ENCODE measurements at regions not wholly inside any gene's neighbourhood (a gene's known extent, or its start where the extent isn't known, plus 50 kb on each side); places are given as distances from the start of the nearest gene placed in this dataset.

GRCh38 chr11:19353287-19353850, 112.6 kb upstream of the E2F8 start:
- no peak for TF ChIP-seq JUND (IDR thresholded peaks at IDR 0.05; ENCODE audit: low read depth)
- in situ Hi-C loops (cut with HindIII; ENCODE audit: low pct_unique_long_range_greater_than_20kb, low sequenced_read_pairs) = no loop called here
- DNase-seq (ENCODE audit: low read depth in 1 of 2, low spot score in 1 of 2) = no peak

GRCh38 chr11:19352771-19353160, 112.0 kb upstream of the E2F8 start:
- DNase-seq (ENCODE audit: low read depth in 1 of 2, low spot score in 1 of 2) = no peak

GRCh38 chr11:19352072-19352770, 111.5 kb upstream of the E2F8 start:
- DNase-seq (ENCODE audit: low read depth in 1 of 2, low spot score in 1 of 2) = no peak
- in situ Hi-C loops (cut with HindIII; ENCODE audit: low pct_unique_long_range_greater_than_20kb, low sequenced_read_pairs) = no loop called here
- TF ChIP-seq JUND (IDR thresholded peaks at IDR 0.05; ENCODE audit: low read depth) = no peak

More at GRCh38 chr11:19352771-19353160, 112.0 kb upstream of the E2F8 start:
- in situ Hi-C loops (cut with HindIII; ENCODE audit: low pct_unique_long_range_greater_than_20kb, low sequenced_read_pairs) = no loop called here
- TF ChIP-seq JUND (IDR thresholded peaks at IDR 0.05; ENCODE audit: low read depth) = no peak

- in situ Hi-C loops (cut with HindIII; ENCODE audit: low pct_unique_long_range_greater_than_20kb, low sequenced_read_pairs) = no loop called here
- no peak for TF ChIP-seq JUND (IDR thresholded peaks at IDR 0.05; ENCODE audit: low read depth)
- no peak for DNase-seq (ENCODE audit: low read depth in 1 of 2, low spot score in 1 of 2)
Observed at GRCh38 chr11:19351426-19351825, 110.7 kb upstream of the E2F8 start.

GRCh38 chr11:19350160-19350559, 109.4 kb upstream of the E2F8 start:
- no peak for TF ChIP-seq JUND (IDR thresholded peaks at IDR 0.05; ENCODE audit: low read depth)
- DNase-seq (ENCODE audit: low read depth in 1 of 2, low spot score in 1 of 2) = no peak
- in situ Hi-C loops (cut with HindIII; ENCODE audit: low pct_unique_long_range_greater_than_20kb, low sequenced_read_pairs) = no loop called here

GRCh38 chr11:19349340-19350025, 108.7 kb upstream of the E2F8 start:
- DNase-seq (ENCODE audit: low read depth in 1 of 2, low spot score in 1 of 2) = no peak
- in situ Hi-C loops (cut with HindIII; ENCODE audit: low pct_unique_long_range_greater_than_20kb, low sequenced_read_pairs) = no loop called here
- no peak for TF ChIP-seq JUND (IDR thresholded peaks at IDR 0.05; ENCODE audit: low read depth)

- DNase-seq (ENCODE audit: low read depth in 1 of 2, low spot score in 1 of 2) = no peak
- no peak for TF ChIP-seq JUND (IDR thresholded peaks at IDR 0.05; ENCODE audit: low read depth)
- in situ Hi-C loops (cut with HindIII; ENCODE audit: low pct_unique_long_range_greater_than_20kb, low sequenced_read_pairs) = no loop called here
Observed at GRCh38 chr11:19347911-19348310, 107.2 kb upstream of the E2F8 start.

- TF ChIP-seq JUND (IDR thresholded peaks at IDR 0.05; ENCODE audit: low read depth) = no peak
- no peak for DNase-seq (ENCODE audit: low read depth in 1 of 2, low spot score in 1 of 2)
- in situ Hi-C loops (cut with HindIII; ENCODE audit: low pct_unique_long_range_greater_than_20kb, low sequenced_read_pairs) = no loop called here
Observed at GRCh38 chr11:19345848-19346681, 105.3 kb upstream of the E2F8 start.

- in situ Hi-C loops (cut with HindIII; ENCODE audit: low pct_unique_long_range_greater_than_20kb, low sequenced_read_pairs) = no loop called here
- DNase-seq (ENCODE audit: low read depth in 1 of 2, low spot score in 1 of 2) = no peak
- TF ChIP-seq JUND (IDR thresholded peaks at IDR 0.05; ENCODE audit: low read depth) = no peak
Observed at GRCh38 chr11:19345519-19345847, 104.7 kb upstream of the E2F8 start.

- DNase-seq (ENCODE audit: low read depth in 1 of 2, low spot score in 1 of 2) = peak; percentile 23 to 90
- TF ChIP-seq JUND (IDR thresholded peaks at IDR 0.05; ENCODE audit: low read depth) = no peak
- in situ Hi-C loops (cut with HindIII; ENCODE audit: low pct_unique_long_range_greater_than_20kb, low sequenced_read_pairs) = no loop called here
Observed at GRCh38 chr11:19344661-19345518, 104.1 kb upstream of the E2F8 start.

- no peak for TF ChIP-seq JUND (IDR thresholded peaks at IDR 0.05; ENCODE audit: low read depth)
- in situ Hi-C loops (cut with HindIII; ENCODE audit: low pct_unique_long_range_greater_than_20kb, low sequenced_read_pairs) = no loop called here
- DNase-seq (ENCODE audit: low read depth in 1 of 2, low spot score in 1 of 2) = no peak
Observed at GRCh38 chr11:19342036-19342435, 101.3 kb upstream of the E2F8 start.

- DNase-seq (ENCODE audit: low read depth in 1 of 2, low spot score in 1 of 2) = no peak
- no peak for TF ChIP-seq JUND (IDR thresholded peaks at IDR 0.05; ENCODE audit: low read depth)
- in situ Hi-C loops (cut with HindIII; ENCODE audit: low pct_unique_long_range_greater_than_20kb, low sequenced_read_pairs) = no loop called here
Observed at GRCh38 chr11:19338375-19338774, 97.6 kb upstream of the E2F8 start.

All from T47D (cell line).